GM04504 (cell line): ENCODE measurements at regions not wholly inside any gene's neighbourhood (a gene's known extent, or its start where the extent isn't known, plus 50 kb on each side); places are given as distances from the start of the nearest gene placed in this dataset.

Experiments
- DNase-seq: peaks from one replicate; pipeline ENCODE4 v3.0.0-alpha.2; 2012; ENCODE audit warnings: low read depth

DNA sequence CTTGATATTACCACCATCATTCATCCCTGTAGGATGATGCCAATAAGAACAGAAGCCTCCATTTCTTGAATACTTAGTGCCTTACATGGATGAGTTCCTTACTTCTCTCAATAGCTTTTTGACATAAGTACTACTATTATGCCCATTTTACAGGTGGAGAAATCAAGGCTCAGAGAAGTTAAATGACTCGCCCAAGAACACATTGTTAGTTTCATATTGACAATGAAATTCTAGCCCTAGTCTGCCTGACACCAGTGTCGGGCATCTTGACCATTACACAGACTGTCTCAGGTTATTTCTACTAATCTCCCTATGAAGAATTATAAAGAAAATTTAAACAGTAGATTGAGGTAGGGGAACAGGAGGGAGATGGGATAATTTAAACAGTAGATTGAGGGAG, 52.5 kb upstream of the ARL8B start:
- DNase-seq = no peak

DNA sequence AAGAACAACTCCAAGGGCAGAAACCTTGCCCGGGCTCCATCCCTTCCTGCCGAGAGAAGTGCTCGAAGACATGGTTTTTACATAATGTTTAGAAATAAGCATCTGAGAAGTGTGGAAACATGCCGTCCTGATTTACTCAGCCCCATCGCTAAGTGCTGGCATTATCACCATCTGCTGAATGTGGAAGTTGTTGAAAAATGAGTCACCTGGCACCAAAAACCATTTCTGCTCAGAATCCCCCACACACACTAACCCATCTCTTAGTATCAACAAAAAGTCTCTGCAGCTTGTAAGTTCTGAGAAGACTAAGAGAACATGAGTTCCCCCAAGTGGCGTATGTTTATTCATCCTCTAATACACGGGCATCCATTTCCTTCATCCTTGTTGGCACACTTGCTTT, 51.0 kb upstream of the ARL8B start:
- DNase-seq = peak; percentile 47

DNA sequence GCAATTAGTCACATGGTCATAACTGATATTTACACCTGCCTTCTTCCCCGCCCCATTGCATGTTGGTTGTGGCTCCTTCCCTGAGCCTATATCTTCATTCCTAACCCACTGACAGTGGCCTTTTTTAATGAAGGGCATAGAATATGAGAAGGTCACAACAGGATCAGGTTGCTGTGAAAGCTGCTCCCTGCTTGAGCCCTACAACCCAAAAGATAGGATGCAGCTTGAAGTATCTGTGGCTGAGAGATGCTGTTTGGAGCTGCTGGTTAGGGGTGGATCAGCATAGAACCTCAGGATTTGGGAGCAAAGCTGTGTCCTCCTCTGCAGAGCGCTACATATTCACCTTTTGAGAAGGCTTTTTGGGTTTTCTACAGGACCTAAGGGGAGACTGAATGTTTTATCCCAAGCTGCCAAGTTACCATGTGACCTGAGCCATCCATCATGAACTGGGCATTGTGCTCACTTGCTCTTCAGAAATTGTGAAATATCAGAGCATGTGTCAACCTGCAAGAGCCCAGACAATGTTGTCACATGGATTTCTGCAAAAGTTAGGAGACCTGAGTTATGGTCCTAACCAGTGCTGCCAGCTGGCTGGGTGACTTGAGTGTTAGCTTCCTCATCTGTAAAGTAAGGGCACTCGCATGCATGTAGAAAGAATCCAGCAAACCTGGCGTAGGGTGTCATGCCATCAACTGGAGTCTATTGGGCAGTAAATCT, 49.8 kb upstream of the ARL8B start:
- no peak for DNase-seq
